ENCODE measurements at regions not wholly inside any gene's neighbourhood (a gene's known extent, or its start where the extent isn't known, plus 50 kb on each side); places are given as distances from the start of the nearest gene placed in this dataset.

- TF ChIP-seq CTCF (IDR thresholded peaks at IDR 0.05) (no peak), POLR2A (IDR thresholded peaks at IDR 0.05) (no peak)
These were observed 865.6 kb upstream of the ID2 start for GRCh38 chr2:7816233-7816632.
